ENCODE measurements at regions not wholly inside any gene's neighbourhood (a gene's known extent, or its start where the extent isn't known, plus 50 kb on each side); places are given as distances from the start of the nearest gene placed in this dataset.

DNA sequence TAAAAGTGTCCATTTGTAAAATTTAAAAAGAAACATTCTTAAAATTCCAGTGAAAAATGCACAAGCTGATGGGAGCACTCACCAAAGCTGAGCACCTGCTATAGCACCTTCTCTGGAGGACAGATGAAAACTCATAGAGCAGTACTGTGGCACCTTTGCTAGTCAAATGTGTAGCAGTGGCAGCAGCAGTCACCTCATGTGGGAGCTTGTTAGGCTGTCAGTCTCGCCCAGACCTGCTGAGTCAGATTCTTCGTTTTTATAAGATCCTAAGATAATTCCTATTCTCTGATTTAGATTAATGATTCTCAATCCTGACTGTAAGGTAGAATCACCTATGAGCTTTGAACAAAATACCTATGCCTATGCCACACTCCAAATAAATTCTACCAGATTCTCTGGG is 325.8 kb downstream of the RPL10L start:
- no peaks in the 10 kb centered on the region for H3K9me3 ChIP-seq
- no peaks in the 10 kb centered on the region for H3K36me3 ChIP-seq (ENCODE audit: insufficient read depth in 1 of 2, low read depth in 1 of 2)
- WGBS, 3 donors = 84 to 90% (median 90%) methylated on average over 2 of the region's 2 CpGs
- H3K27me3 ChIP-seq (ENCODE audit: insufficient read depth in 3 of 3, low read length in 2 of 3) = no peaks in the 10 kb centered on the region
- no peak overlapping the region for H3K27ac ChIP-seq
- H3K4me1 ChIP-seq = no peaks in the 10 kb centered on the region
- no peak for DNase-seq
- TF ChIP-seq, protein P1, sequence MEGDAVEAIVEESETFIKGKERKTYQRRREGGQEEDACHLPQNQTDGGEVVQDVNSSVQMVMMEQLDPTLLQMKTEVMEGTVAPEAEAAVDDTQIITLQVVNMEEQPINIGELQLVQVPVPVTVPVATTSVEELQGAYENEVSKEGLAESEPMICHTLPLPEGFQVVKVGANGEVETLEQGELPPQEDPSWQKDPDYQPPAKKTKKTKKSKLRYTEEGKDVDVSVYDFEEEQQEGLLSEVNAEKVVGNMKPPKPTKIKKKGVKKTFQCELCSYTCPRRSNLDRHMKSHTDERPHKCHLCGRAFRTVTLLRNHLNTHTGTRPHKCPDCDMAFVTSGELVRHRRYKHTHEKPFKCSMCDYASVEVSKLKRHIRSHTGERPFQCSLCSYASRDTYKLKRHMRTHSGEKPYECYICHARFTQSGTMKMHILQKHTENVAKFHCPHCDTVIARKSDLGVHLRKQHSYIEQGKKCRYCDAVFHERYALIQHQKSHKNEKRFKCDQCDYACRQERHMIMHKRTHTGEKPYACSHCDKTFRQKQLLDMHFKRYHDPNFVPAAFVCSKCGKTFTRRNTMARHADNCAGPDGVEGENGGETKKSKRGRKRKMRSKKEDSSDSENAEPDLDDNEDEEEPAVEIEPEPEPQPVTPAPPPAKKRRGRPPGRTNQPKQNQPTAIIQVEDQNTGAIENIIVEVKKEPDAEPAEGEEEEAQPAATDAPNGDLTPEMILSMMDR (IDR thresholded peaks at IDR 0.05) = no peak
- intact Hi-C loops (cut with DNase I) = no loop called here
- H3K4me3 ChIP-seq = no peak overlapping the region
- no peak for ATAC-seq

DNA sequence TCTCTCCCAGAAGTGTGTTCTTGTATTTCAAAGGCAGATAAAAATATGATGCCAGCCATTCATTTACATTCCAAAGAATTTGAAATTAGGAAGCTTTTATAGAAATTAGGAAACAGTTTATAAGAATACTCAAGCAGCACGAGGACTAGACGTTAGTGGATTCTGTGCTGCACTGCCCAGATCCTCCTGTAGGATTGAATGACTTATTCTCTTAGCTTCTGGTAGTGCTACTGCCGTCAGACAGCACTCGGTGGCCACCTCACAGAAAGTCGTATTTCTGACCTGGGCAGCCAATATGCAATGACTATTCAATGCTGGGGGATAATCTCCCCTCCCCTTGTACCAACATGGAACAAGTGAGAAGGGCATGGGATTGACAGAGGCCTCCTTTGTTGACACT is 326.4 kb downstream of the RPL10L start:
- H3K36me3 ChIP-seq (ENCODE audit: insufficient read depth in 1 of 2, low read depth in 1 of 2) = no peaks in the 10 kb centered on the region
- no peaks in the 10 kb centered on the region for H3K27me3 ChIP-seq (ENCODE audit: insufficient read depth in 3 of 3, low read length in 2 of 3)
- no peaks in the 10 kb centered on the region for H3K4me1 ChIP-seq
- H3K4me3 ChIP-seq = no peak overlapping the region
- DNase-seq (no peak), ATAC-seq (no peak)
- TF ChIP-seq, protein P1 (IDR thresholded peaks at IDR 0.05) = no peak
- intact Hi-C loops (cut with DNase I) = no loop called here
- 68 to 78% (median 77%) methylated on average over 5 of the region's 5 CpGs for WGBS, 3 donors
- no peaks in the 10 kb centered on the region for H3K9me3 ChIP-seq
- H3K27ac ChIP-seq = no peak overlapping the region

DNA sequence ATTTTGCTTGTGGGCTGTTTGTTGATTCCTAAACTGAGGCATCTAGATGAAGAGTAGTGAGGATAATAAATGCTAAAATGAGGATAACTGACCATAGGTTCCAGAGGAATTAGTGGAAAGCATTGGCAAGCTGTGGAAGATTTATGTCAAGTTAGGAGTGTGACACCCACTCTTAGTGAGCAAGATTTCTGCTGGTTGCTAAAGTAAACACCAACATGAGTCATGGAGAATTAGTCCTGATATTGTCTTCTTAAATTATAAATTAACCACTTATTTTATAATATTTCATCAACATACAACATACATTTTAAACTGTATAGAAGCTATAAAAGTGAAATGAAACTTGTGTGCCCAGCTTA is 328.2 kb downstream of the RPL10L start:
- Histone ChIP-seq H3K27me3 (ENCODE audit: insufficient read depth in 3 of 3, low read length in 2 of 3) (no peaks in the 10 kb centered on the region), H3K27ac (no peak overlapping the region), H3K4me1 (no peaks in the 10 kb centered on the region), H3K9me3 (no peaks in the 10 kb centered on the region), H3K4me3 (no peak overlapping the region), H3K36me3 (ENCODE audit: insufficient read depth in 1 of 2, low read depth in 1 of 2) (no peaks in the 10 kb centered on the region)
- intact Hi-C loops (cut with DNase I) = no loop called here
- DNase-seq = no peak
- TF ChIP-seq, protein P1 (IDR thresholded peaks at IDR 0.05) = no peak
- no peak for ATAC-seq

DNA sequence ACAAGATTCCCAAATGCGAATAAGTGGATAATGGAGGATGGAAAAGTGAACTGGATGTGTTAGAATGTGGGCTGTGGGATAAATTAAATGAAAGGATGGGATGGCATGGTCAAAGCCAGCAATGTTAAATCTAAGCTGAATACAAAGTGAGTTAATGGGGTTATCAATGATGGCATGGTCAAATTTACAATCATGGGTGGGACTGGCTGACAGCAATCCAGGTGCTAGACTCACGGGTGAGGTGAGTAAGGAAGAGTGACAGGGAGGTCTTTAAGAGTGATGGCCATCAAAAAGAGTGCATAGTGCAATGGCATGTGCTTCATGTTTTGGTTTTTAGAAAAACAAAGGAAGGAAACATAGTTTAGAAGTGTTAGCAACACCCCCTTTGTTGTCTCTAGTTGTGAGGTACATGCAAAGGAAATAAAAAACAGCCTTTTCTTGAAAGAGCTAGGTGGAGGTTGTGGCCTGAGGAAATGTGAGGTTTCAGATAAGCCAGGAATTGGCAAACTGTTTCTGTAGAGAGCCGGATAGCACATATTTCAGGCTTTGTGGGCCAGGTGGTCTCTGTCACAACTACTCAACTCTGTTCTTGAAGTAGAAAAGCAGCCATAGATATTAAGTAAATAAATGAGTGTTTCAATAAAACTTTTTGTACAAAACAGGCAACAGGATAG is 328.7 kb downstream of the RPL10L start:
- WGBS, 3 donors = 49 to 59% (median 55%) methylated on average over 3 of the region's 3 CpGs
- no peaks in the 10 kb centered on the region for H3K27me3 ChIP-seq (ENCODE audit: insufficient read depth in 3 of 3, low read length in 2 of 3)
- TF ChIP-seq, protein P1 (IDR thresholded peaks at IDR 0.05) = no peak
- H3K27ac ChIP-seq = no peak overlapping the region
- H3K9me3 ChIP-seq = no peaks in the 10 kb centered on the region
- ATAC-seq (no peak), DNase-seq (no peak)
- no peaks in the 10 kb centered on the region for H3K36me3 ChIP-seq (ENCODE audit: insufficient read depth in 1 of 2, low read depth in 1 of 2)
- intact Hi-C loops (cut with DNase I) = no loop called here
- H3K4me1 ChIP-seq = no peaks in the 10 kb centered on the region
- no peak overlapping the region for H3K4me3 ChIP-seq

DNA sequence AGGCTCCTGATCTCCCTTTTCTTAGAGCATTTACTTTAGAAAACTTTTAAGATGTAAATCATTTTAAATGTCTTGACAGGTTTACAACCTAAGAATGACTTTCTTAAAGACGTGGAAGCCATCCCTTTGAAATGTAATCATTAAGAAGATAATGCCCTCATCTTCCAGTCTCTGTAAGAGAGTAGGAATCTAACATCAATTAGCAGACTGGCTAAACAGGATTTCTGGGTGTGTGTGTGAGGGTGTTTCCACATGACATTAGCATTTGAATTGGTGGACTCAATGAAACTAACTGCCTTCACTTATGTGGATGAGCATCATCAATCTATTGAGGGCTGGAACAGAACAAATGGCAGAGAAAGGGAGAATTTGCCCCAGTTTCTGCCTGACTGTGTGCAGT is 329.5 kb downstream of the RPL10L start:
- no peaks in the 10 kb centered on the region for H3K36me3 ChIP-seq (ENCODE audit: insufficient read depth in 1 of 2, low read depth in 1 of 2)
- WGBS, 3 donors = 61 to 73% (median 67%) methylated on average over 1 of the region's 1 CpG
- DNase-seq (no peak), ATAC-seq (no peak)
- H3K9me3 ChIP-seq = no peaks in the 10 kb centered on the region
- no peaks in the 10 kb centered on the region for H3K4me1 ChIP-seq
- TF ChIP-seq, protein P1 (IDR thresholded peaks at IDR 0.05) = no peak
- H3K27ac ChIP-seq = no peak overlapping the region
- H3K27me3 ChIP-seq (ENCODE audit: insufficient read depth in 3 of 3, low read length in 2 of 3) = no peaks in the 10 kb centered on the region
- no peak overlapping the region for H3K4me3 ChIP-seq
- intact Hi-C loops (cut with DNase I) = no loop called here
